ENCODE measurements at regions not wholly inside any gene's neighbourhood (a gene's known extent, or its start where the extent isn't known, plus 50 kb on each side); places are given as distances from the start of the nearest gene placed in this dataset.

DNA sequence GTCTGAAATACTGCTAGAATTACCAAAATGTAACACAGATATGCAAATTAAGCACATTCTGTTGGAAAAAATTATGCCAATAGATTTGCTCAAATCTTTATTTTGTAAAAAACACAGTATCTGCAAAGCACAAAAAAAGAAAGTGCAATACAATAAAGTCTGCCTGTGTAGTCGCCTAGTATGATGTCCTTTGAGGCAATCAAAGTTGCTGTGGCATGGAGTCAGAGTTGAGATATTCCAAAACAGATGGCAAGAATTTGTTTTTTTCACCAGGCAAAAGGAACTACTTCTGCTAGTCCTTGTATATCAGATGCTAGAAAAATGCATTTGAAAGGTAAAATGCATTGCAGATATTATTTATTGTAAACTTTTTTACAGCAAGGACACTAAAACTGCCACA, 531.3 kb upstream of the TMEFF2 start:
- Histone ChIP-seq H3K27me3 (replicated peaks in 1 of 4; ENCODE audit: control insufficient read depth in 3 of 4, extremely low read depth in 1 of 4, insufficient read depth in 3 of 4, low read length in 3 of 4) (no peaks in the 10 kb centered on the region), H2BK15ac (ENCODE audit: low read length) (no peak overlapping the region), H4K8ac (ENCODE audit: extremely low read depth, insufficient read depth, low read length) (no peak overlapping the region), H3K79me2 (ENCODE audit: control insufficient read depth in 1 of 2, insufficient read depth in 2 of 2, low read length in 2 of 2) (no peaks in the 10 kb centered on the region), H2AFZ (ENCODE audit: low read length) (no peak overlapping the region), H3K9ac (replicated peaks in 1 of 4; ENCODE audit: extremely low read depth in 1 of 4, low read depth in 3 of 4, low read length in 3 of 4) (no peak overlapping the region), H2BK120ac (replicated peaks; ENCODE audit: low read depth, low read length) (no peak overlapping the region), H3K4me2 (ENCODE audit: insufficient read depth in 1 of 2, low read depth in 2 of 2, low read length in 2 of 2) (no peak overlapping the region), H4K5ac (ENCODE audit: insufficient read length, low read depth, low read length) (no peak overlapping the region), H3K4me1 (replicated peaks in 1 of 4; ENCODE audit: control insufficient read depth in 3 of 4, insufficient read depth in 4 of 4, low read length in 3 of 4) (no peaks in the 10 kb centered on the region), H2BK5ac (ENCODE audit: low read depth, low read length) (no peak overlapping the region), H3K27ac (ENCODE audit: low read depth, low read length) (no peak overlapping the region), H3K18ac (ENCODE audit: extremely low read depth, low read length) (no peak overlapping the region), H4K91ac (replicated peaks; ENCODE audit: insufficient read length, low read length) (no peak overlapping the region), H4K20me1 (replicated peaks in 1 of 2; ENCODE audit: control insufficient read depth in 1 of 2, insufficient read depth in 2 of 2, low read length in 2 of 2) (no peaks in the 10 kb centered on the region), H3K56ac (replicated peaks; ENCODE audit: insufficient read length, low read depth, low read length) (no peak overlapping the region), H3K23ac (ENCODE audit: insufficient read length) (no peak overlapping the region), H3K36me3 (ENCODE audit: control insufficient read depth in 2 of 4, insufficient read depth in 4 of 4, low read length in 3 of 4) (no peaks in the 10 kb centered on the region), H3K23me2 (ENCODE audit: low read depth, low read length) (no peaks in the 10 kb centered on the region), H3K9me3 (ENCODE audit: insufficient read depth in 2 of 2, low read depth in 1 of 2, low read length in 1 of 2) (no peaks in the 10 kb centered on the region), H3K14ac (ENCODE audit: insufficient read length) (no peak overlapping the region), H2BK20ac (ENCODE audit: low read length) (no peak overlapping the region), H2AK5ac (ENCODE audit: low read depth, low read length) (no peak overlapping the region), H3K4ac (replicated peaks; ENCODE audit: insufficient read length, low read depth, low read length) (no peak overlapping the region), H3K79me1 (ENCODE audit: low read depth, low read length) (no peaks in the 10 kb centered on the region), H2BK12ac (ENCODE audit: low read depth, low read length) (no peak overlapping the region), H3K4me3 (ENCODE audit: extremely low read depth in 1 of 4, insufficient read depth in 2 of 4, low read depth in 3 of 4, low read length in 4 of 4) (no peak overlapping the region)
- ChIA-PET CTCF (ENCODE audit: partially characterized antibody) (no interaction called here), POLR2A (ENCODE audit: partially characterized antibody) (no interaction called here)
- no peak for FAIRE-seq
- no peak for DNase-seq (ENCODE audit: low read depth in 1 of 2, low spot score in 2 of 2)
- WGBS, 2 experiments (ENCODE audit: extremely low coverage in 1 of 2, insufficient coverage in 1 of 2, insufficient read length in 1 of 2, insufficient replicate concordance in 2 of 2, low coverage in 1 of 2, low lambda C conversion rate in 2 of 2, missing lambda C conversion rate in 1 of 2): 88% methylated on average over 1 of the region's 1 CpG; no CpG with 5 or more reads in 1 of the 2 experiments
- TF ChIP-seq YY1 (IDR thresholded peaks at IDR 0.05; ENCODE audit: low read depth, low read length) (no peak), CBX5 (IDR thresholded peaks at IDR 0.05; ENCODE audit: low read depth, low read length) (no peak), BACH1 (IDR thresholded peaks at IDR 0.05; ENCODE audit: low read length) (no peak), POLR2AphosphoS5 (IDR thresholded peaks at IDR 0.05; ENCODE audit: low read depth, low read length) (no peak), SIX5 (IDR thresholded peaks at IDR 0.05; ENCODE audit: low read depth, low read length) (no peak), SRF (IDR thresholded peaks at IDR 0.05; ENCODE audit: low read depth, low read length) (no peak), FOSL1 (IDR thresholded peaks at IDR 0.05; ENCODE audit: insufficient read depth, low read depth, low read length) (no peak), TAF7 (optimal IDR thresholded peaks at IDR 0.05; ENCODE audit: borderline replicate concordance, low read depth, low read length) (no peak), POLR2A (IDR thresholded peaks at IDR 0.05; ENCODE audit: control extremely low read depth in 1 of 2, low read depth in 2 of 2, low read length in 2 of 2) (no peak), GTF2F1 (IDR thresholded peaks at IDR 0.05; ENCODE audit: borderline replicate concordance, low read depth, low read length) (no peak), GABPA (IDR thresholded peaks at IDR 0.05; ENCODE audit: borderline replicate concordance, insufficient read depth, low read length) (no peak), TCF12 (IDR thresholded peaks at IDR 0.05; ENCODE audit: low read depth, low read length) (no peak), JUND (IDR thresholded peaks at IDR 0.05; ENCODE audit: low read length) (no peak), EZH2 (IDR thresholded peaks at IDR 0.05; ENCODE audit: low read depth, low read length, severe bottlenecking) (no peak), CHD1 (IDR thresholded peaks at IDR 0.05; ENCODE audit: low read depth, low read length) (no peak)
- TF ChIP-seq, protein P1, sequence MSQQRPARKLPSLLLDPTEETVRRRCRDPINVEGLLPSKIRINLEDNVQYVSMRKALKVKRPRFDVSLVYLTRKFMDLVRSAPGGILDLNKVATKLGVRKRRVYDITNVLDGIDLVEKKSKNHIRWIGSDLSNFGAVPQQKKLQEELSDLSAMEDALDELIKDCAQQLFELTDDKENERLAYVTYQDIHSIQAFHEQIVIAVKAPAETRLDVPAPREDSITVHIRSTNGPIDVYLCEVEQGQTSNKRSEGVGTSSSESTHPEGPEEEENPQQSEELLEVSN (IDR thresholded peaks at IDR 0.05): no peak
